GM12878 (cell line): ENCODE measurements at regions not wholly inside any gene's neighbourhood (a gene's known extent, or its start where the extent isn't known, plus 50 kb on each side); places are given as distances from the start of the nearest gene placed in this dataset.

Experiments used
- CHD4 ChIP-seq: fragments of 200-600 bp; sonication (generic); IDR thresholded peaks from 2 replicates; pipeline ENCODE4 v1.6.1; 2016; ENCODE audit warnings: mild to moderate bottlenecking
- PRDM15 ChIP-seq: fragments of 450-650 bp; formaldehyde crosslinking; IDR thresholded peaks from 2 replicates; pipeline ENCODE4 v1.4.0; 2020; ENCODE audit warnings: mild to moderate bottlenecking, moderate library complexity
- RAD21 ChIP-seq: IDR thresholded peaks from 2 replicates; pipeline ENCODE4 v1.6.1; 2011; ENCODE audit warnings: mild to moderate bottlenecking, low read depth, low read length, moderate library complexity; ENCODE audit not compliant: insufficient read depth
- SIN3A ChIP-seq: IDR thresholded peaks from 2 replicates; pipeline ENCODE4 v1.6.1; 2012; ENCODE audit warnings: low read depth, low read length, improper control_type of control experiment
- ZNF592 ChIP-seq: fragments of 450-650 bp; IDR thresholded peaks from 2 replicates; pipeline ENCODE4 v1.6.1; 2017; ENCODE audit warnings: mild to moderate bottlenecking, moderate library complexity

- no peak for TF ChIP-seq ZNF592
- TF ChIP-seq CHD4 = no peak
- no peak for TF ChIP-seq RAD21
- no peak for TF ChIP-seq SIN3A
- TF ChIP-seq PRDM15 (CRISPR knock-in tag) = no peak
- TF ChIP-seq, all 136 proteins: peak for 0
Observed at GRCh38 chr21:28737674-28738419, 254.8 kb downstream of the LTN1 start (continued).
